ENCODE measurements at regions not wholly inside any gene's neighbourhood (a gene's known extent, or its start where the extent isn't known, plus 50 kb on each side); places are given as distances from the start of the nearest gene placed in this dataset.
"Not testable (repeated sequence)": the region's sequence is repeated elsewhere in the genome, so short reads cannot be mapped to it uniquely, and the experiment has no call there.

- no peak overlapping the region for H3K4me3 ChIP-seq (ENCODE audit: low read depth, low read length)
- no peak for TF ChIP-seq CTCF (IDR thresholded peaks at IDR 0.05; ENCODE audit: low read depth, low read length)
Measured at GRCh38 chr3:75325716-75326115, 338.4 kb upstream of the FRG2C start.

GRCh38 chr3:75327453-75327852 is 336.7 kb upstream of the FRG2C start:
- no peak overlapping the region for H3K4me3 ChIP-seq (ENCODE audit: low read depth, low read length)
- TF ChIP-seq CTCF (IDR thresholded peaks at IDR 0.05; ENCODE audit: low read depth, low read length): no peak

GRCh38 chr3:75329476-75330097 is 334.5 kb upstream of the FRG2C start:
- TF ChIP-seq CTCF (IDR thresholded peaks at IDR 0.05; ENCODE audit: low read depth, low read length): no peak
- H3K4me3 ChIP-seq (ENCODE audit: low read depth, low read length): no peak overlapping the region

- not testable (repeated sequence) for H3K4me3 ChIP-seq (ENCODE audit: low read depth, low read length)
Measured at GRCh38 chr3:75330446-75330845, 333.7 kb upstream of the FRG2C start.

- not testable (repeated sequence) for H3K4me3 ChIP-seq (ENCODE audit: low read depth, low read length)
Measured at GRCh38 chr3:75332090-75332489, 332.0 kb upstream of the FRG2C start.

GRCh38 chr3:75332794-75333193 is 331.3 kb upstream of the FRG2C start:
- H3K4me3 ChIP-seq (ENCODE audit: low read depth, low read length): no peak overlapping the region
- TF ChIP-seq CTCF (IDR thresholded peaks at IDR 0.05; ENCODE audit: low read depth, low read length): no peak

GRCh38 chr3:75334299-75334698 is 329.8 kb upstream of the FRG2C start:
- H3K4me3 ChIP-seq (ENCODE audit: low read depth, low read length): no peak overlapping the region
- no peak for TF ChIP-seq CTCF (IDR thresholded peaks at IDR 0.05; ENCODE audit: low read depth, low read length)

- no peak overlapping the region for H3K4me3 ChIP-seq (ENCODE audit: low read depth, low read length)
- TF ChIP-seq CTCF (IDR thresholded peaks at IDR 0.05; ENCODE audit: low read depth, low read length): no peak
Measured at GRCh38 chr3:75337226-75337900, 326.8 kb upstream of the FRG2C start.

All from WI38 (cell line).